GM19397 (cell line): ENCODE measurements at regions not wholly inside any gene's neighbourhood (a gene's known extent, or its start where the extent isn't known, plus 50 kb on each side); places are given as distances from the start of the nearest gene placed in this dataset.
A peak's percentile ranks its signal among the peaks of the same experiment; 100 is the strongest.
"Not testable (repeated sequence)": the region's sequence is repeated elsewhere in the genome, so short reads cannot be mapped to it uniquely, and the experiment has no call there.

Experiments used
- ATAC-seq: cut with Tn5 transposase; IDR thresholded peaks from one replicate; pipeline ENCODE4 v1.9.1; 2021; ENCODE audit warnings: mild to moderate bottlenecking, moderate library complexity; ENCODE audit not compliant: unreplicated experiment

DNA sequence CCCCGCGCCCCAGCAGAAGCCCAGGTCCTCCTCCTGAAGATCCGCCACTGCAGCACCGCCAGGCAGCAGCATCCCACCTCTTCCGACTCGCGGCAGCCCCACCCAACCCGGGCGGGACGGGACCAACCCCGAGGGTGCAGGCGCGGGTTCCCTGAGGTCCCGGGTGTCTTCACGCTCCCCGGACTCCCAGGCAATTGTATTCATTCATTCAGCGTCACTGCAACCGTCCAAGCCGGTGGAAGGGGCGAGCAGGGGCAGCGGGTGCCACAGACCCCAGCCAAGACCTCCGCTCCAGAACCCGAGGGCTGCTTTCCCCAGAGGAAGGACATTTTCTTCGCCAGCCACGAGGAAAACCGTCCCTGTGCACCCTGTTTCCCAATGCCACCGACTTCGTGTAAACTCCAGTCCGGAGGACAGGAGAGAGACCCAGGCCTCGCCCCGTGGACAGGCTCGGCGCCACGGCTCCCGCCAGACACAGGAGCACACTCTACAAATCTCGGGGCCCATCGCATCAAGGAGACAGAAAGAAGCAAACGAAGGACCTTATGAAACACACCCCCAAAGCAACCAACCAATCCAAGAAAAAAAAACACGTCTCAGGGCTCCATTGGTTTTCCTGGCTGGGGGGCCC, 1471.5 kb downstream of the FOXD4L5 start:
- ATAC-seq = not testable (repeated sequence)

GRCh38 chr9:63812822-63813221, 1472.2 kb downstream of the FOXD4L5 start:
- peak; percentile 48 for ATAC-seq

- ATAC-seq = not testable (repeated sequence)
Observed at GRCh38 chr9:63804205-63804604, 1480.8 kb downstream of the FOXD4L5 start.

DNA sequence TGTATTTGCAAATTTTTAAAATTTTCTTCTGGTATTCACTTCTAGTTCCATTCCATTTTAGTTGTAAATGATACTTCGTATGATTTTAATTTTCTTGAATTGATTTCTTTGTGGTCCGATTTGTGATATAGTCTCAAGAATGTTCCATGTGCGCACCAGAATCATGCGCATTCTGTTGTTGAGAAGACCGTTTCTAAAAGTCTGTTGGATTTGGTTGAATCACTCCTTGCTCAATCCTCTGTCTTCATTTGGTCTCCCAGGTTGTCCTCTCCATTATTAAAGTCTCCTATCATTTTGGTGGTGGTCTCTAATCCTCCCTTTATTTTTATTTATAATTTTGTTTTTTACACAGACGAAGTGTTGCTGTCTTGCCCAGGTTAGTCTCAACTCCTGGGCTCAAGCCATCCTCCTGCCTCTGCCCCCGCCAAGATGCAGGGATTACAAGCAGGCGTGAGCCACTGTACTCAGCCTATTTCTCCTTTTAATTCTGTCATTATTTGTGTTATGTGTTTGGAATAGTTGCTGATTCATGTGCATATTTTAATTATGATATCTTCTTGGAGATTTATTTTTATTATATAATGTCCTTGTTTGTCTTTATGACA, 1490.8 kb downstream of the FOXD4L5 start:
- not testable (repeated sequence) for ATAC-seq

DNA sequence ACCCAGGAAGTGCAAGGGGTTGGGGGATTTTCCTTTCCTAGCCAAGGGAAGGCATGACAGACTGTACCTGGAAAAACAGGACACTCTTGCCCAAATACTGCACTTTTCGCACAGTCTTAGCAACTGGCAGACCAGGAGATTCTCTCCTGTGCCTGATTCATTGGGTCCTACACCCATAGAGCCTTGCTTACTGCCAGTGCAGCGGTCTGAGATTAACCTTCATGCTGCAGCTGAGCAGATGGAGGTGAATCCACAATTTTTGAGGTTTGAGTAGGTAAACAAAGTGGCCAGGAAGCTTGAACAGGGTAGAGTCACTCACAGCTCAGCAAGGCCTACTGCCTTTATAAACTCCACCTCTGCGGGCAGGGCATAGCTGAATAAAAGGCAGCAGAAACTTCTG, 1497.6 kb downstream of the FOXD4L5 start:
- not testable (repeated sequence) for ATAC-seq

GRCh38 chr9:63785059-63785458, 1500.0 kb downstream of the FOXD4L5 start:
- not testable (repeated sequence) for ATAC-seq

GRCh38 chr9:63784421-63784820, 1500.6 kb downstream of the FOXD4L5 start:
- ATAC-seq = not testable (repeated sequence)

DNA sequence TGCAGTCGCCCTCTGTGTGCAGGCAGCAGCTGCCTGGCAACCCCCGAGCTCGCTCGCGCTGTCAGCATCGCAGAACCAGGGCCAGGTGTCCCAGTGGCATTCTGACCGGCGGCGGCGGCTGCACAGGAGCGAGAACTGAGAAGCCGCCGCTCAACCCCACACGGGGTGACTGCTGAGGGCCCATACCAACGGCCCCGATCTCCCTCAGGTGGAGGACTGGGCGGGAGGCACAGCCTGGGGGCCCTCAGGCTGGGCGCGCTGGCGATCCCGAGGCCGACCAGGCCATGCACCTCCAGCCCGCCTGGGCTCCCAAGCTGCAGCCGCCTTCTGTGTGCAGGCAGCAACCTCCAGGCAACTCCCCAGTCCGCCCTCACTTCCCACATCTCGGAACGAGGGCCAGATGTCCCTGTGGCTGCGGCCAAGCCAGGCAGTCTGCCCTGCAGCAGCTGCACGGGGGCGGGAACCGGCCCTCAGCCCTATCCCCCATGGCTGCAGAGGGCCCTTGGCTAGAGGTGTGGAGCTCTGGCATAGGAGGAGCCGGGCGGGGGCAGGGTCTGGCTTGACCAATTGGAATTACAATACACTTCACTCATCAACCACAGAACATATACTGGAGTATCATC, 1503.1 kb downstream of the FOXD4L5 start:
- ATAC-seq = not testable (repeated sequence)

DNA sequence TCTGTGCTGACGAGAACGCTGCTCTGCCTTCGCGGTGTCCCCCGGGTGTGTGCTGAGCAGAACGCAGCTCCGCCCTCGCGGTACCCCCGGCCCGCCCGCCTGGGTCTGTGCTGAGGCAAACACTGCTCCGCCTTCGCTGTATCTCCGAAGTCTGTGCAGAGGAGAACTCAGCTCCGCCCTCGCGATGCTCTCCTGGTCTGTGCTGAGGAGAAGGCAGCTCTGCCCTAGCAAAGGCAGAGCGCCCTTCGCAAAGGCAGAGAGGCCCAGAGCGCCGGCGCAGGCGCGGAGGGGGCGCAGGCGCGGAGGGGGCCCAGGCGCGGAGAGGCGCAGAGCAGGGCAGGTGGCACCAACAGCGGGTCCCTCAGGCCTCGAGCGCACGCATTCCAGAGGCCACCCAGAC, 1503.6 kb downstream of the FOXD4L5 start:
- peak; percentile 100 for ATAC-seq

DNA sequence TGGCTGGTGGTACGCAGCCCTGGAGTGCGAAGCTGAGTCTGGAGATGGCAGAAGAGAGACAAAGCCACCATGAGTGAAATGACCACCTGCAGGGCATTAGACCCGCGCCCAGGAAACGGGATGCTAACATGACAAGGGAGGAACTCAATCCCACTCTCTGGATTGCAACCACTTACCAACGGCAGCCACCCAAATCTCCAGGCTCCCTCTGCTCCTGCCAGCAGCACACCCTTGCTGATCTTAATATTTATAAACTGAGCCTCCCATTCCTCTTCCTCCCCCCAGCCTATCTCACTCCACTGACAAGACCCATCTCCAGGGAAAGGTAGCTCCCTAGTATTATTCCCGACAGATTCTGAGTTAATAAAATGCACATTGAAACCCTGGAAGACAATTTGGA, 1508.8 kb downstream of the FOXD4L5 start:
- ATAC-seq = not testable (repeated sequence)

DNA sequence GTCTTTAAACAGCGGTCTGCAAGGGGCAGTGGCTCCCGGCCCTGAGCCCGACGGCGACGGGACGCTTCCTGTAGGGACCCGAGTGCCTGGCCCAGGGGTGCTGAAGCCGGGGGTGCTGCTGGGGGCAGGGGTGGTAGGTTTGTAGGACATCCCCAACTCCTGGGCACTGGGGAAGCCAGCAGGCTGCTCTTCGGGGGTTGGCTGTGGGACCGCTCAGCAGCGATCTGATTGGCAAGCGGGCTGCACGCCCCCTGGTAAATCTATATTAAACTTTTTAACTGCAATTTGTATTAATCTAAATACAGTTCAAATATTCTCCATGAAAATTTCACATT, 1510.0 kb downstream of the FOXD4L5 start:
- not testable (repeated sequence) for ATAC-seq

DNA sequence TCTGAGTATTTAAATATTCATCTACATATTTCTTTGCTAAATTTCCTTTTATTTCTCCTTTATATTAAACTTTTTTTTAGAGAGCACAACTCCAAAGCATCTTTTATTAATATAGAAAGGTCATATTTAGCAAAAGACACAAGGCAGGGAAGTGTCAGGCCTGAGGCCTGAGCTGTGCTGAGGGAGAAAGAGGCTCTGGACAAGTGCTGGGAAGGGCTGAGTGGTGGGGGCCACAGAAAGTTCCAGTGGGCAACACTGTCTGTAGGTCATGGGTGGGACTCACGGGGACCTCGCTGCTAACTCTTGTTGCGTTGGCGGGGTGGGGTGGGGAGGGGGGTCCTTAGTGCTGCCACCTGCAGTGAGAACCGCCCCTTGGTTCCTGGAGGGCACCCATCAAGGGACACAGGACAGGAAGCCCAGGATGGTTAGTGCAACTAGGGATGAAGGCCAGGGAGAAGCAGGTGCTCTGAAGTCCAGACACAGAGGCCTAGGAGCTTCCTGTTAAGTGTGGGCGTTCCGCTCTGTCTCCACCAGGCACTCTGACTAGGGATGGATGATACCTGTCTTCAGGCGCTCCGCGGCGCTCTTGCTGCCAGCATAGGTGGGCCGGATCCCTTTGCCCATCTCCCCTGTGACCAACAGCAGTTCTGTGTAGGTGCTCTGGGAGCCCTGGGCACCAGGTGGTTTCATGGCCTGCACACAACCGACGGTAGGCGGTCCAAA, 1510.5 kb downstream of the FOXD4L5 start:
- ATAC-seq = not testable (repeated sequence)

DNA sequence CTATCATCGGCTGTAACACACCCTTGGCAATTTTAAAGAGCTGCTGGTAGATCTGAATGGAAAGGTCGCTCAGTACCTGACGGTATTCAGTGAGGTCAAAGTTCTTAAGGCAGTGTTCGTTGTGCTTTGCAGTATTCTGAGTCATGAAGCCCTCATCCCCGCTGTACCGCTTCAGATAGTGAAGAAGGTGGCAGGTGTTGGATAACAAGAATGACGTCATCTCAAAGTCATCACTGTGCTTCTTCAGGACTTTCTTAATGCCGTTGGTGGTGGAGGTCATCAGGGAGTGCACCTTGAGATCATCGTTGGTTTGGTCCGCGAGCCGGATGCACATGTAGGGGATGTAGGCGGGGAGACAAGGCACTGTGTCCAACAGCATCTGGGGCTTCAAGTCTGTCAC, 1522.8 kb downstream of the FOXD4L5 start:
- ATAC-seq = not testable (repeated sequence)

GRCh38 chr9:63729021-63729420, 1556.0 kb downstream of the FOXD4L5 start:
- ATAC-seq = not testable (repeated sequence)

- ATAC-seq = no peak
Observed at GRCh38 chr9:63728287-63728686, 1556.7 kb downstream of the FOXD4L5 start.

DNA sequence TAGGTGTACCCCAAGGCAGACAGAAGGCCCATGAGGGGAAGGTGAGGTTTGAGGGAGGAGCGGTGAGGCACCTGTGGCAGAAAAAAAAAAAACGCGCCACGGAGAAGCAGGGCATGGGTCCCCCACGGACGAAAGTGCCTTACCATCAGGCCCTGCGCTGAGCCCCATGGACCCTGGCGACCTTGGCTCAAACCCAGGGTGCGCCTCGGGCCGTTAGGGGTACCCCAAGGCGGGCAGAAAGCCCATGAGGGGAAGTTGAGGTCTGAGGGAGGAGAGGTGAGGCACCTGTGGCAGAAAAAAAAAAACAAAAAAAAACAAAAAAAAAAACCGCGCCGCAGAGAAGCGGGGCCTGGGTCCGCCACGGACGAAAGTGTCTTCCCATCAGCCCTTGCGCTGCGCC, 1576.7 kb downstream of the FOXD4L5 start:
- ATAC-seq = not testable (repeated sequence)

DNA sequence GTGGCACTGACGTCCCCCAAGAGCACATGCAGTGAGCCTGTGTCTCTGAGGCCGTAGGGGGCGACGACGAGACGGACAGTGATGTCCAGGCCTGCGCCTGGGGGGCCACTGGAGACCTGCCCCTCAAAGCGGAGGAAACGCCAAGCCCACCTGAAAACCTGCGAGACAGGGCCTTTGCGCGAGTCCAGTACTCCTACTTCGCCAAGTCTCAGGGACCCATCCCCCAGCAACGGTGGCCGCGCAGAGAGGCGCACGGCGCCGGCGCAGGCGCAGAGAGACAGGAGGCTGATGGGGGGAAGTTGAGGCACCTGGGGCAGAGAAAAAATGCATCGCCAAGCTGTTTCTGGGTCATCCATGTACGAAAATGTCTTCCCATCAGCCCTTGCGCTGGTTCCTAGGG, 1580.6 kb downstream of the FOXD4L5 start:
- not testable (repeated sequence) for ATAC-seq

- ATAC-seq = not testable (repeated sequence)
Observed at GRCh38 chr9:63703670-63704069, 1581.3 kb downstream of the FOXD4L5 start.

DNA sequence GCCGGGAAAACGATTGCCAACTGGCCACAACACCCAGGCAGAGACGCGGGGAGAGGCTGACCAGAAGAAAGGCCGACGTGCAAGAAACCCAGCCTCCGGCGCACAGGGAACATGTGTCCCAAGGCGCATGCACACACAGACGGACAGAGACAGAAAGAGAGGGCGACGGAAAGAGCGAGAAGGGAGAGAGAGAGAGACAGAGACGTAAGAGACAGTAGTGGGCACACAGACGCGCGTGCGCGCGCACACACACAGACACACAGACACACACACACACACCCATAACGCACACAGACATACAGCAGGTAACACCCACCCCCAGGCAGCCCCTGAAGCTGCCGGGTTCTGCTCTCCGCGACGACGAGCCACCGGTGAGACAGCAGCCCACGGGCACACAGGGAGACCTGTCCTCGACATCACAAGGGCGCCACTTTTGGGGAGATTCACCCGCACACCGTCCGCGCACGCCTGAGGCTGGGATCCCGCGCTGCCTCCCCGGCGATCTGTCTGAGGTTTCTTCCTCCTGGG, 1581.8 kb downstream of the FOXD4L5 start:
- not testable (repeated sequence) for ATAC-seq
